SK-N-SH (cell line): ENCODE measurements at regions not wholly inside any gene's neighbourhood (a gene's known extent, or its start where the extent isn't known, plus 50 kb on each side); places are given as distances from the start of the nearest gene placed in this dataset.

Source experiments
- CTCF ChIA-PET: fragments of 300-600, 350-600 bp; formaldehyde crosslinking; extraction: SDS; loops from one replicate; lab custom pipeline; 2021; lab: Yijun Ruan, JAX
- POLR2A ChIA-PET: fragments of 350-600 bp; sonication (Branson Sonifier 250); formaldehyde crosslinking; extraction: SDS; loops from one replicate; lab custom pipeline; 2020; ENCODE audit warnings: antibody characterized with exemption, inconsistent platforms; lab: Yijun Ruan, JAX
- DNase-seq: peaks from one replicate; pipeline ENCODE4 v3.0.0; 2012
- H2AFZ ChIP-seq: fragments of 200-600 bp; sonication (generic); 2 replicates; pipeline ENCODE4 v1.8.1; 2016; ENCODE audit warnings: antibody characterized with exemption, mild to moderate bottlenecking, low read depth
- H3F3A ChIP-seq: fragments of 200-600 bp; sonication (generic); replicated peaks from 2 replicates; pipeline ENCODE3; 2016; ENCODE audit warnings: antibody characterized with exemption, mild to moderate bottlenecking; ENCODE audit not compliant: insufficient read depth
- H3K27ac ChIP-seq, 2 experiments: fragments of 200-500 bp in 1 of 2; fragments of 200-600 bp in 1 of 2; sonication (Bioruptor generic) in 1 of 2; sonication (generic), shearing (Covaris generic) in 1 of 2; 2 replicates each; pipeline versions ENCODE4 v1.5.1 to v1.6.1; 2014 to 2016; ENCODE audit warnings: low read depth in 2 of 2, inconsistent platforms in 1 of 2, low read length in 1 of 2, mild to moderate bottlenecking in 1 of 2, mixed read lengths in 1 of 2
- H3K27me3 ChIP-seq: fragments of 200-600 bp; sonication (generic), shearing (Covaris generic); 2 replicates; pipeline ENCODE4 v1.6.1; 2016; ENCODE audit warnings: mixed run types; ENCODE audit not compliant: insufficient read depth
- H3K36me3 ChIP-seq, 2 experiments: fragments of 200-500 bp in 1 of 2; fragments of 200-600 bp in 1 of 2; sonication (Bioruptor generic) in 1 of 2; sonication (generic) in 1 of 2; replicated peaks in 1 of 2; 2 replicates each; pipeline versions ENCODE3 to v1.5.1; 2014 to 2016; ENCODE audit warnings: low read length in 1 of 2, mild to moderate bottlenecking in 1 of 2; ENCODE audit not compliant: insufficient read depth in 2 of 2, control insufficient read depth in 1 of 2
- H3K4me1 ChIP-seq, 2 experiments: fragments of 200-500 bp in 1 of 2; fragments of 200-600 bp in 1 of 2; sonication (Bioruptor generic) in 1 of 2; sonication (generic), shearing (Covaris generic) in 1 of 2; 2 replicates each; pipeline versions ENCODE4 v1.5.1 to v1.6.1; 2014 to 2016; ENCODE audit warnings: low read depth in 1 of 2, low read length in 1 of 2, mixed run types in 1 of 2; ENCODE audit not compliant: insufficient read depth in 2 of 2, control insufficient read depth in 1 of 2
- H3K4me2 ChIP-seq: fragments of 200-600 bp; sonication (generic), shearing (Covaris generic); 2 replicates; pipeline ENCODE4 v1.6.1; 2017; ENCODE audit warnings: mixed run types
- H3K4me3 ChIP-seq, 2 experiments: fragments of 200-500 bp in 1 of 2; fragments of 200-600 bp in 1 of 2; sonication (Bioruptor generic) in 1 of 2; sonication (generic), shearing (Covaris generic) in 1 of 2; 2 replicates each; pipeline versions ENCODE4 v1.5.1 to v1.8.1; 2014 to 2016; ENCODE audit warnings: low read depth in 2 of 2, inconsistent platforms in 1 of 2, low read length in 1 of 2, mild to moderate bottlenecking in 1 of 2, mixed read lengths in 1 of 2, moderate library complexity in 1 of 2
- H3K79me2 ChIP-seq: fragments of 200-600 bp; sonication (generic); 2 replicates; pipeline ENCODE4 v1.8.1; 2017; ENCODE audit warnings: mild to moderate bottlenecking; ENCODE audit not compliant: insufficient read depth
- H3K9ac ChIP-seq: fragments of 200-600 bp; sonication (generic); 2 replicates; pipeline ENCODE4 v1.6.1; 2017; ENCODE audit warnings: mixed run types
- H3K9me2 ChIP-seq: fragments of 200-600 bp; sonication (generic); 2 replicates; pipeline ENCODE4 v1.6.1; 2017; ENCODE audit warnings: mixed run types
- H3K9me3 ChIP-seq: fragments of 200-600 bp; sonication (generic); 2 replicates; pipeline ENCODE4 v1.6.1; 2017; ENCODE audit warnings: mixed run types, mild to moderate bottlenecking, moderate library complexity
- H4K20me1 ChIP-seq: fragments of 200-600 bp; sonication (generic); 2 replicates; pipeline ENCODE4 v1.6.1; 2017; ENCODE audit warnings: mild to moderate bottlenecking, mixed run types; ENCODE audit not compliant: insufficient read depth
- CHD2 ChIP-seq: fragments of 150-350 bp; IDR thresholded peaks from 2 replicates; pipeline ENCODE4 v1.6.1; 2018; ENCODE audit warnings: low read length; ENCODE audit not compliant: partially characterized antibody
- EZH2phosphoT487 ChIP-seq: fragments of 200-600 bp; sonication (generic); IDR thresholded peaks from 2 replicates; pipeline ENCODE4 v1.6.1; 2017; ENCODE audit warnings: low read depth, mixed run types, mild to moderate bottlenecking, antibody characterized with exemption, moderate library complexity, borderline replicate concordance
- GABPA ChIP-seq: IDR thresholded peaks from 2 replicates; pipeline ENCODE4 v1.4.0; 2012; ENCODE audit warnings: low read depth, mild to moderate bottlenecking
- MEF2A ChIP-seq: IDR thresholded peaks from 2 replicates; pipeline ENCODE4 v1.4.0; 2012; ENCODE audit warnings: low read depth, borderline replicate concordance
- MXI1 ChIP-seq: IDR thresholded peaks from 2 replicates; pipeline ENCODE4 v1.6.1; 2012; ENCODE audit warnings: mild to moderate bottlenecking, low read depth, low read length, improper control_type of control experiment
- NFIC ChIP-seq: IDR thresholded peaks from 2 replicates; pipeline ENCODE4 v1.4.0; 2012; ENCODE audit warnings: borderline replicate concordance
- NRF1 ChIP-seq: IDR thresholded peaks from 2 replicates; pipeline ENCODE4 v1.6.1; 2012; ENCODE audit warnings: low read depth, mild to moderate bottlenecking, low read length
- POLR2AphosphoS5 ChIP-seq: IDR thresholded peaks from 2 replicates; pipeline ENCODE4 v1.6.1; 2012; ENCODE audit warnings: low read depth, low read length
- RXRA ChIP-seq: IDR thresholded peaks from 2 replicates; pipeline ENCODE4 v1.4.0; 2012; ENCODE audit warnings: low read depth, mild to moderate bottlenecking, borderline replicate concordance
- SMC3 ChIP-seq: IDR thresholded peaks from 2 replicates; pipeline ENCODE4 v1.6.1; 2012; ENCODE audit warnings: low read depth, low read length, improper control_type of control experiment
- TCF12 ChIP-seq: IDR thresholded peaks from 2 replicates; pipeline ENCODE4 v1.4.0; 2012
- TEAD4 ChIP-seq: IDR thresholded peaks from 2 replicates; pipeline ENCODE4 v1.4.0; 2012; ENCODE audit warnings: mild to moderate bottlenecking, borderline replicate concordance; ENCODE audit not compliant: insufficient read depth
- WGBS: methylation state at CpG from one replicate; pipeline ENCODE4 v1.1.6; 2017; ENCODE audit warnings: low lambda C conversion rate; 5-methylcytosine and 5-hydroxymethylcytosine counted together
- TF ChIP-seq, protein P1 (sequence below): IDR thresholded peaks from 2 replicates; pipeline ENCODE4 v1.4.0; 2012; ENCODE audit warnings: low read depth, borderline replicate concordance
- TF ChIP-seq, protein P2 (sequence below): fragments of 150-350 bp; IDR thresholded peaks from 2 replicates; pipeline ENCODE4 v1.6.1; 2016; ENCODE audit warnings: mild to moderate bottlenecking, low read depth, low read length

DNA sequence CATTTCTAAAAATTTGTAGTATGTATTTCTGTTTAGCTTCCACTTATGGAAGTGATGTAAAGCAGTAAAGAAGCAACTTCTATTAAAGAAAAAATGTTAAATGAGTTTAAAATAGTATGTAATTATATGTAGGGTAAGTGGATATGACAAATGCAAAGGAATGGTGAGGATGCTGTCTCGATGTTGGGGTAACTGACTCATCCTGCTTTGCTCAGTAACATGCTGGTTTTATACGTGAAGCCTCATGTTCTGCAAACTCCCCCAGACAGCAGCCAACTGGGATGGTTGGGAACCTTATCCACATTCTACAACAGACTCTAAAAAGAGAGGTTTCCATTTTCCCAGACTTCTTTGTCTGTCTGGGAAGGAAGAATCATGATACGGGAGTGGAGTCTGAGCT is 1006.4 kb upstream of the TMEM132C start:
- H3K27ac ChIP-seq = no peak overlapping the region
- TF ChIP-seq, protein P1, sequence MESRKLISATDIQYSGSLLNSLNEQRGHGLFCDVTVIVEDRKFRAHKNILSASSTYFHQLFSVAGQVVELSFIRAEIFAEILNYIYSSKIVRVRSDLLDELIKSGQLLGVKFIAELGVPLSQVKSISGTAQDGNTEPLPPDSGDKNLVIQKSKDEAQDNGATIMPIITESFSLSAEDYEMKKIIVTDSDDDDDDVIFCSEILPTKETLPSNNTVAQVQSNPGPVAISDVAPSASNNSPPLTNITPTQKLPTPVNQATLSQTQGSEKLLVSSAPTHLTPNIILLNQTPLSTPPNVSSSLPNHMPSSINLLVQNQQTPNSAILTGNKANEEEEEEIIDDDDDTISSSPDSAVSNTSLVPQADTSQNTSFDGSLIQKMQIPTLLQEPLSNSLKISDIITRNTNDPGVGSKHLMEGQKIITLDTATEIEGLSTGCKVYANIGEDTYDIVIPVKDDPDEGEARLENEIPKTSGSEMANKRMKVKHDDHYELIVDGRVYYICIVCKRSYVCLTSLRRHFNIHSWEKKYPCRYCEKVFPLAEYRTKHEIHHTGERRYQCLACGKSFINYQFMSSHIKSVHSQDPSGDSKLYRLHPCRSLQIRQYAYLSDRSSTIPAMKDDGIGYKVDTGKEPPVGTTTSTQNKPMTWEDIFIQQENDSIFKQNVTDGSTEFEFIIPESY = no peak
- TF ChIP-seq TEAD4 = no peak
- TF ChIP-seq POLR2AphosphoS5 = no peak
- no peak for TF ChIP-seq CHD2
- no peak for TF ChIP-seq TCF12
- TF ChIP-seq SMC3 = no peak
- no peak for TF ChIP-seq NFIC
- no peak for TF ChIP-seq MXI1
- TF ChIP-seq MEF2A = no peak
- TF ChIP-seq NRF1 = no peak
- no peak for TF ChIP-seq GABPA
- TF ChIP-seq, protein P2, sequence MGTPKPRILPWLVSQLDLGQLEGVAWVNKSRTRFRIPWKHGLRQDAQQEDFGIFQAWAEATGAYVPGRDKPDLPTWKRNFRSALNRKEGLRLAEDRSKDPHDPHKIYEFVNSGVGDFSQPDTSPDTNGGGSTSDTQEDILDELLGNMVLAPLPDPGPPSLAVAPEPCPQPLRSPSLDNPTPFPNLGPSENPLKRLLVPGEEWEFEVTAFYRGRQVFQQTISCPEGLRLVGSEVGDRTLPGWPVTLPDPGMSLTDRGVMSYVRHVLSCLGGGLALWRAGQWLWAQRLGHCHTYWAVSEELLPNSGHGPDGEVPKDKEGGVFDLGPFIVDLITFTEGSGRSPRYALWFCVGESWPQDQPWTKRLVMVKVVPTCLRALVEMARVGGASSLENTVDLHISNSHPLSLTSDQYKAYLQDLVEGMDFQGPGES = no peak
- TF ChIP-seq, all 33 proteins: peak for 0
- no peak overlapping the region for H3K9ac ChIP-seq
- ChIA-PET CTCF (no interaction called here), POLR2A (no interaction called here)
- no peaks in the 10 kb centered on the region for H3K9me3 ChIP-seq
- no peaks in the 10 kb centered on the region; a peak in 1 of 4 replicates for H3K4me1 ChIP-seq
- no peak overlapping the region for H3K4me3 ChIP-seq
- H3K79me2 ChIP-seq = no peaks in the 10 kb centered on the region
- no peaks in the 10 kb centered on the region for H4K20me1 ChIP-seq
- no peaks in the 10 kb centered on the region for H3K27me3 ChIP-seq
- no peak for DNase-seq
- WGBS = 21% methylated on average over 3 of the region's 3 CpGs
- H3K4me2 ChIP-seq = no peak overlapping the region
- H3K36me3 ChIP-seq = no peaks in the 10 kb centered on the region
- H2AFZ ChIP-seq = no peak overlapping the region
- no peaks in the 10 kb centered on the region for H3F3A ChIP-seq
- no peaks in the 10 kb centered on the region for H3K9me2 ChIP-seq

DNA sequence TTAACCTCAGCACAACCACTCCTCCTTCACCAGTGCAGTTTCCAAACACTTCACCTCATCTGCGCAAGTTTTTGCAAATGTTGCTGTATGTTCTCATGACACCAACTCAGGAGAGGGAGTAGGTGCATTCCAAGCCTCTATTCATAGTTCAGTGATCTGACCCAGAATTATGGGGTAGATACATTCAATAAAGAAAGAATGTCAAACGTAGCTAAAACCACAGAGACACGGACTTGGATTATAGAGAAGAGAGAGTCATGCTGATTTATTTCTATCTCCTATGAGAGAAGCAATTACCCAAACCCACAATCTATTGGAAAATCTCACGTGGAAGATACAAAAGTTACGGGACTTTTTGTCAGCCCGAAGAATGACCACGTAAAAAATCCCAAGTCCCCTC is 1006.0 kb upstream of the TMEM132C start:
- Histone ChIP-seq H3K36me3 (no peaks in the 10 kb centered on the region), H3F3A (no peaks in the 10 kb centered on the region), H3K4me1 (no peaks in the 10 kb centered on the region; a peak in 1 of 4 replicates), H3K9me2 (no peaks in the 10 kb centered on the region), H3K27ac (no peak overlapping the region)
- POLR2A ChIA-PET = no interaction called here
- 41% methylated on average over 7 of the region's 7 CpGs for WGBS
- TF ChIP-seq EZH2phosphoT487 (no peak), TEAD4 (no peak), RXRA (no peak)
- TF ChIP-seq, all 33 proteins: peak for 0
- no peaks in the 10 kb centered on the region for H3K79me2 ChIP-seq
- H3K27me3 ChIP-seq = no peaks in the 10 kb centered on the region
- H4K20me1 ChIP-seq = no peaks in the 10 kb centered on the region
- DNase-seq = no peak
- CTCF ChIA-PET = no interaction called here
- no peaks in the 10 kb centered on the region for H3K9me3 ChIP-seq
- no peak overlapping the region for H3K9ac ChIP-seq
- H2AFZ ChIP-seq = no peak overlapping the region
- H3K4me2 ChIP-seq = no peak overlapping the region
- H3K4me3 ChIP-seq = no peak overlapping the region
